ENCODE measurements at regions not wholly inside any gene's neighbourhood (a gene's known extent, or its start where the extent isn't known, plus 50 kb on each side); places are given as distances from the start of the nearest gene placed in this dataset.

DNA sequence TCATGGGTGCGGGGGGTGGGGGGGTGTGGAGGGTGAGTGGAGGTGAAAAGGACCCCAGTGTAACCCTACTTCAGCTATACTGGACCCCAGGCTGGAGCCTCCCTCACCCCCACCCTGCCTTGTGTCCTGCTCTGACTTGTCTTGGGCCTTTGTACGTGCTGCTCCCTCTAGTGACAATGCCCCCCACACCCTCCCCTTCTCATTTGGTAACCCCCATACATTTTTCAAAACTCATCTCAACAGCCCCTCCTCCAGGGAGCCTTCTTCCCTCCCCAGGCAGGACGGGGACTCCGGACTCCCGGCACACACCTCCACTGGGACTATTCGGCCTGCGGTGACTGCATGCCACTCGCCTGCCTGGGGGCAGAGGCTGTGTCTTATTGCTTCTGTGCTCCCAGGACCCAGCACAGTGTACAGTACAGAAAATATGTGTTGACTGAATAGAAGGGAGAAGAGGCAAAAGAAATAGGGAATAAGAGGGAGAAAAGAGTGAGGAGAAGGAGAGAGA, 108.2 kb downstream of the VEGFA start (continued):
- TF ChIP-seq ATF7 (IDR thresholded peaks at IDR 0.05; ENCODE audit: low read depth) (no peak), GATAD2B (conservative IDR thresholded peaks at IDR 0.05; ENCODE audit: low read depth) (no peak), RELA (IDR thresholded peaks at IDR 0.05; ENCODE audit: borderline replicate concordance, partially characterized antibody) (no peak), BACH1 (IDR thresholded peaks at IDR 0.05; ENCODE audit: borderline replicate concordance) (no peak)

DNA sequence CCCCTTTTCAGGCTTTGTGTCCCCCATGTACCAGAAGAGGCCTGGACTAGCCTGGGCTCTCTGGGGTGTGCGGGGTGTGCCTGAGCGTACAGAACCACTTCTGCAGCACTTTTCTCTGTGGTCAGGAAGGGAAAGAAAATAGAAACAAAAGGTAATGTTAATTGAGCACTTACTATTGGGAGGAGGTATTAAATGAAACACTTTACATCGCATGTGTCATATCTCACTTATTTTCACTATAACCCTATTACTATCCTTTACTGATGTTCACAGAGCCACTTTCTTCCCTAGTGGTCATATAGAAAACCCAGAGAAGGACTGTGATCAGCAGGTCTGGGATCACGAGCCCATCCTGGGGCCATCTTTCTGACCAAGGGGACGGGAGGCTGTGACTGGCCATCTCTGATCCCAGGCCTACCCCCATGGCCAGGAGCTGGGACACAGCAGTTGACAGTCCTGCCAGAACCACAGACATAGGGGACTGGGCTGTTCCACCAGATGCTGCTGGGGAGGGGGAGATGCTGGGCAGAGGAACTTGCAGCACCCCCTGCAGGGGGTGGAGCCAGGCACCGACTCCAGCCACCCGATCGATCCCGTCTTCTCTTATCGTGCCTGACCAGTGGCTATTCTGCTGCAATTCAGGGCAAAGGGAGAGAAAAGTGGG, 107.6 kb downstream of the VEGFA start:
- Histone ChIP-seq H3K4me2 (ENCODE audit: control insufficient read depth, insufficient read depth) (no peak overlapping the region), H3K4me1 (ENCODE audit: control insufficient read depth, insufficient read depth, low read length) (no peaks in the 10 kb centered on the region), H2AFZ (ENCODE audit: control insufficient read depth, low read depth, low read length) (no peak overlapping the region), H3K4me3 (no peak overlapping the region), H3K27me3 (replicated peaks in 1 of 2; ENCODE audit: control insufficient read depth in 2 of 2, insufficient read depth in 2 of 2, low read length in 1 of 2) (no peaks in the 10 kb centered on the region), H4K20me1 (ENCODE audit: control insufficient read depth, insufficient read depth) (no peaks in the 10 kb centered on the region), H3K36me3 (ENCODE audit: control insufficient read depth in 2 of 2, insufficient read depth in 2 of 2, low read length in 1 of 2) (no peaks in the 10 kb centered on the region), H3K27ac (ENCODE audit: control insufficient read depth, insufficient read depth) (no peak overlapping the region), H3K9ac (ENCODE audit: control insufficient read depth, insufficient read depth, low read length) (no peak overlapping the region), H3K79me2 (ENCODE audit: control insufficient read depth, insufficient read depth, low read length) (no peaks in the 10 kb centered on the region), H3K9me3 (replicated peaks; ENCODE audit: control insufficient read depth, insufficient read depth, low read length) (no peaks in the 10 kb centered on the region)
- ChIA-PET RAD21 (ENCODE audit: unreplicated experiment) (no interaction called here), CTCF (no interaction called here), SMC1A (ENCODE audit: uncharacterized antibody, unreplicated experiment) (no interaction called here), POLR2A (no interaction called here)
- BruUV-seq (replicated peaks), result no TSS peak
- in situ Hi-C loops (cut with MboI), result no loop called here
- WGBS (ENCODE audit: insufficient coverage, insufficient replicate concordance, low lambda C conversion rate, missing lambda C conversion rate), result 46% methylated on average over 10 of the region's 10 CpGs
- no peak for ATAC-seq
- DNase-seq (ENCODE audit: low read depth, low spot score), result no peak
- TF ChIP-seq IKZF2 (IDR thresholded peaks at IDR 0.05) (no peak), SP1 (IDR thresholded peaks at IDR 0.05; ENCODE audit: low read depth, low read length) (no peak), NFYA (IDR thresholded peaks at IDR 0.05; ENCODE audit: borderline replicate concordance, low read depth, low read length) (no peak), HCFC1 (IDR thresholded peaks at IDR 0.05; ENCODE audit: low read length) (no peak), SMAD1 (IDR thresholded peaks at IDR 0.05; ENCODE audit: low read depth, partially characterized antibody) (no peak), SMC3 (IDR thresholded peaks at IDR 0.05; ENCODE audit: borderline replicate concordance, low read length) (no peak), ESRRA (IDR thresholded peaks at IDR 0.05; ENCODE audit: low read length) (no peak), ATF7 (IDR thresholded peaks at IDR 0.05; ENCODE audit: low read depth) (no peak), SMAD5 (IDR thresholded peaks at IDR 0.05; ENCODE audit: low read depth) (no peak), JUND (IDR thresholded peaks at IDR 0.05; ENCODE audit: low read depth, low read length) (no peak), MTA3 (IDR thresholded peaks at IDR 0.05; ENCODE audit: borderline replicate concordance, low read length) (no peak)
- TF ChIP-seq, protein P1, sequence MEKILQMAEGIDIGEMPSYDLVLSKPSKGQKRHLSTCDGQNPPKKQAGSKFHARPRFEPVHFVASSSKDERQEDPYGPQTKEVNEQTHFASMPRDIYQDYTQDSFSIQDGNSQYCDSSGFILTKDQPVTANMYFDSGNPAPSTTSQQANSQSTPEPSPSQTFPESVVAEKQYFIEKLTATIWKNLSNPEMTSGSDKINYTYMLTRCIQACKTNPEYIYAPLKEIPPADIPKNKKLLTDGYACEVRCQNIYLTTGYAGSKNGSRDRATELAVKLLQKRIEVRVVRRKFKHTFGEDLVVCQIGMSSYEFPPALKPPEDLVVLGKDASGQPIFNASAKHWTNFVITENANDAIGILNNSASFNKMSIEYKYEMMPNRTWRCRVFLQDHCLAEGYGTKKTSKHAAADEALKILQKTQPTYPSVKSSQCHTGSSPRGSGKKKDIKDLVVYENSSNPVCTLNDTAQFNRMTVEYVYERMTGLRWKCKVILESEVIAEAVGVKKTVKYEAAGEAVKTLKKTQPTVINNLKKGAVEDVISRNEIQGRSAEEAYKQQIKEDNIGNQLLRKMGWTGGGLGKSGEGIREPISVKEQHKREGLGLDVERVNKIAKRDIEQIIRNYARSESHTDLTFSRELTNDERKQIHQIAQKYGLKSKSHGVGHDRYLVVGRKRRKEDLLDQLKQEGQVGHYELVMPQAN (conservative IDR thresholded peaks at IDR 0.05), result no peak
- TF ChIP-seq, protein P2, sequence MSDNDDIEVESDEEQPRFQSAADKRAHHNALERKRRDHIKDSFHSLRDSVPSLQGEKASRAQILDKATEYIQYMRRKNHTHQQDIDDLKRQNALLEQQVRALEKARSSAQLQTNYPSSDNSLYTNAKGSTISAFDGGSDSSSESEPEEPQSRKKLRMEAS (IDR thresholded peaks at IDR 0.05; ENCODE audit: low read depth, low read length), result no peak
- TF ChIP-seq, protein P3, sequence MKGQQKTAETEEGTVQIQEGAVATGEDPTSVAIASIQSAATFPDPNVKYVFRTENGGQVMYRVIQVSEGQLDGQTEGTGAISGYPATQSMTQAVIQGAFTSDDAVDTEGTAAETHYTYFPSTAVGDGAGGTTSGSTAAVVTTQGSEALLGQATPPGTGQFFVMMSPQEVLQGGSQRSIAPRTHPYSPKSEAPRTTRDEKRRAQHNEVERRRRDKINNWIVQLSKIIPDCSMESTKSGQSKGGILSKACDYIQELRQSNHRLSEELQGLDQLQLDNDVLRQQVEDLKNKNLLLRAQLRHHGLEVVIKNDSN (IDR thresholded peaks at IDR 0.05; ENCODE audit: borderline replicate concordance, extremely low read length, insufficient read depth, low read depth, low read length), result no peak
- TF ChIP-seq, protein P4, sequence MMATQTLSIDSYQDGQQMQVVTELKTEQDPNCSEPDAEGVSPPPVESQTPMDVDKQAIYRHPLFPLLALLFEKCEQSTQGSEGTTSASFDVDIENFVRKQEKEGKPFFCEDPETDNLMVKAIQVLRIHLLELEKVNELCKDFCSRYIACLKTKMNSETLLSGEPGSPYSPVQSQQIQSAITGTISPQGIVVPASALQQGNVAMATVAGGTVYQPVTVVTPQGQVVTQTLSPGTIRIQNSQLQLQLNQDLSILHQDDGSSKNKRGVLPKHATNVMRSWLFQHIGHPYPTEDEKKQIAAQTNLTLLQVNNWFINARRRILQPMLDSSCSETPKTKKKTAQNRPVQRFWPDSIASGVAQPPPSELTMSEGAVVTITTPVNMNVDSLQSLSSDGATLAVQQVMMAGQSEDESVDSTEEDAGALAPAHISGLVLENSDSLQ (IDR thresholded peaks at IDR 0.05), result no peak
- intact Hi-C loops (cut with micrococcal nuclease; ENCODE audit: unreplicated experiment), result no loop called here
- FAIRE-seq, result no peak
